ENCODE measurements at regions not wholly inside any gene's neighbourhood (a gene's known extent, or its start where the extent isn't known, plus 50 kb on each side); places are given as distances from the start of the nearest gene placed in this dataset.

DNA sequence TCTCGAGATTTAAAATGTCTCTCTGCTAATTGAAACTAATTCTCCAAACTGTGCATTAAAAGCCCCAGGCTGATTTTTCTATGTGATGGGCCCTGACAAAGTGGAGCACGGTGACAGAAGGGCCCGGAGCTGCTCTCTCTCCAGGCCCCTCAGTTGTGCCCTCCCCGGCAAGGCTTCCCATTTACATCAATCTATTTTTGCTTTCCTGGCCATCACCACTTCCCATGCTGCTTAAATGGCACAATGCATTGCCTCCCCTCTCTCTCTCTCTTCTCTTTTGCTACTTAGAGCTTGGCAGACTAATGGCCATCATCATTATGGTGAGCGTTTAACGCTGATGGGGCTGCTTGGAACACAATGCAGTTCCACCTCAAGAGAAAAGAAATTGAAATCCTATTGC lies 270.7 kb upstream of the DIO3 start:
- TF ChIP-seq, protein P1, sequence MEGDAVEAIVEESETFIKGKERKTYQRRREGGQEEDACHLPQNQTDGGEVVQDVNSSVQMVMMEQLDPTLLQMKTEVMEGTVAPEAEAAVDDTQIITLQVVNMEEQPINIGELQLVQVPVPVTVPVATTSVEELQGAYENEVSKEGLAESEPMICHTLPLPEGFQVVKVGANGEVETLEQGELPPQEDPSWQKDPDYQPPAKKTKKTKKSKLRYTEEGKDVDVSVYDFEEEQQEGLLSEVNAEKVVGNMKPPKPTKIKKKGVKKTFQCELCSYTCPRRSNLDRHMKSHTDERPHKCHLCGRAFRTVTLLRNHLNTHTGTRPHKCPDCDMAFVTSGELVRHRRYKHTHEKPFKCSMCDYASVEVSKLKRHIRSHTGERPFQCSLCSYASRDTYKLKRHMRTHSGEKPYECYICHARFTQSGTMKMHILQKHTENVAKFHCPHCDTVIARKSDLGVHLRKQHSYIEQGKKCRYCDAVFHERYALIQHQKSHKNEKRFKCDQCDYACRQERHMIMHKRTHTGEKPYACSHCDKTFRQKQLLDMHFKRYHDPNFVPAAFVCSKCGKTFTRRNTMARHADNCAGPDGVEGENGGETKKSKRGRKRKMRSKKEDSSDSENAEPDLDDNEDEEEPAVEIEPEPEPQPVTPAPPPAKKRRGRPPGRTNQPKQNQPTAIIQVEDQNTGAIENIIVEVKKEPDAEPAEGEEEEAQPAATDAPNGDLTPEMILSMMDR (conservative IDR thresholded peaks at IDR 0.05; ENCODE audit: low read depth in 2 of 2): no peak
- no peak for TF ChIP-seq POLR2AphosphoS5 (IDR thresholded peaks at IDR 0.05; ENCODE audit: low read depth)
